ENCODE measurements at regions not wholly inside any gene's neighbourhood (a gene's known extent, or its start where the extent isn't known, plus 50 kb on each side); places are given as distances from the start of the nearest gene placed in this dataset.

DNA sequence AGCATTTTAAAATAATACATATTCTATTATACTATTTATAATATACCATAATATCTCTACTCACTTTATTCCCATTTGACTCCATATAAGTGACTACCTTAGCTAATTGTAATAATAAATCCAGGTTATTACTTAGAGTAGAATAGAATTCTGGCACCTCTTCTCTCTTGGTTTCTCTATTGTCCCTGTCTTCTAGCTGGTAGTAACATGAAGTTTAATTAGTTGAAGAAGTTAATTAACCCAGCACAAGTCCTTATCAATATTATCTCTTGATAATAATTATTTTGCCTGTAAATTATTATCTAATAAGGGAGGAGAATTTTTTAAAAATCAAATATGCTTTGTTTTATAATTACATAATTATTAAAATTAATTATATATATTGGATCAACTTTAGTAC is 1571.2 kb upstream of the PRR20A start:
- peaks cover 2 to 6% of the 10 kb centered on the region in 2 experiments for H4K20me1 ChIP-seq (replicated peaks in 1 of 2; ENCODE audit: control insufficient read depth in 1 of 2, insufficient read depth in 2 of 2, low read length in 2 of 2)
- H4K8ac ChIP-seq (ENCODE audit: extremely low read depth, insufficient read depth, low read length), result no peak overlapping the region
- H3K4ac ChIP-seq (replicated peaks; ENCODE audit: insufficient read length, low read depth, low read length), result no peak overlapping the region
- H3K14ac ChIP-seq (ENCODE audit: insufficient read length), result no peak overlapping the region
- H3K27ac ChIP-seq (ENCODE audit: low read depth, low read length), result no peak overlapping the region
- H3K79me2 ChIP-seq (ENCODE audit: control insufficient read depth in 1 of 2, insufficient read depth in 2 of 2, low read length in 2 of 2), result peaks cover 0 to 10% of the 10 kb centered on the region in 2 experiments; a peak in 2 of 4 replicates
- no peak overlapping the region for H2BK5ac ChIP-seq (ENCODE audit: low read depth, low read length)
- no peaks in the 10 kb centered on the region for H3K9me3 ChIP-seq (ENCODE audit: insufficient read depth in 2 of 2, low read depth in 1 of 2, low read length in 1 of 2)
- ChIA-PET CTCF (ENCODE audit: partially characterized antibody) (interaction anchor here (1.5 to 2.0 kb wide), 2 partner anchors 8 to 203 kb away, joined by 4 to 7 read pairs; no protein-coding TSS in a partner anchor), POLR2A (ENCODE audit: partially characterized antibody) (interaction anchor here (0.7 to 3.7 kb wide), 8 partner anchors 8 to 533 kb away, joined by 3 to 14 read pairs (median 4); no protein-coding TSS in a partner anchor)
- H4K91ac ChIP-seq (replicated peaks; ENCODE audit: insufficient read length, low read length), result no peak overlapping the region
- H2AK5ac ChIP-seq (ENCODE audit: low read depth, low read length), result no peak overlapping the region
- peaks cover 0 to 4% (median 2%) of the 10 kb centered on the region in 4 experiments; a peak in 2 of 7 replicates for H3K4me1 ChIP-seq (replicated peaks in 1 of 4; ENCODE audit: control insufficient read depth in 3 of 4, insufficient read depth in 4 of 4, low read length in 3 of 4)
- TF ChIP-seq POLR2A (IDR thresholded peaks at IDR 0.05; ENCODE audit: control extremely low read depth in 1 of 2, low read depth in 2 of 2, low read length in 2 of 2), result 0 out of 3 replicates have a peak, but pooled peaks of 1 of the 2 experiments have one; percentile 15
- no peak for TF ChIP-seq CHD1 (IDR thresholded peaks at IDR 0.05; ENCODE audit: low read depth, low read length)
- H3K79me1 ChIP-seq (ENCODE audit: low read depth, low read length), result no peaks in the 10 kb centered on the region
- no peak overlapping the region for H3K4me2 ChIP-seq (ENCODE audit: insufficient read depth in 1 of 2, low read depth in 2 of 2, low read length in 2 of 2)
- no peak for DNase-seq (ENCODE audit: low read depth in 1 of 2, low spot score in 2 of 2)
- H2BK15ac ChIP-seq (ENCODE audit: low read length), result no peak overlapping the region
- no peak overlapping the region for H2BK20ac ChIP-seq (ENCODE audit: low read length)
- H3K9ac ChIP-seq (replicated peaks in 1 of 4; ENCODE audit: extremely low read depth in 1 of 4, low read depth in 3 of 4, low read length in 3 of 4), result no peak overlapping the region
- H4K5ac ChIP-seq (ENCODE audit: insufficient read length, low read depth, low read length), result no peak overlapping the region
- H2AFZ ChIP-seq (ENCODE audit: low read length), result no peak overlapping the region
- no peaks in the 10 kb centered on the region for H3K27me3 ChIP-seq (replicated peaks in 1 of 4; ENCODE audit: control insufficient read depth in 3 of 4, extremely low read depth in 1 of 4, insufficient read depth in 3 of 4, low read length in 3 of 4)
- H3K4me3 ChIP-seq (ENCODE audit: extremely low read depth in 1 of 4, insufficient read depth in 2 of 4, low read depth in 3 of 4, low read length in 4 of 4), result no peak overlapping the region
- peaks cover 0 to 23% (median 2%) of the 10 kb centered on the region in 4 experiments; a peak in 4 of 8 replicates for H3K36me3 ChIP-seq (ENCODE audit: control insufficient read depth in 2 of 4, insufficient read depth in 4 of 4, low read length in 3 of 4)
- H3K18ac ChIP-seq (ENCODE audit: extremely low read depth, low read length), result no peak overlapping the region
- H3K23ac ChIP-seq (ENCODE audit: insufficient read length), result no peak overlapping the region
- no peak overlapping the region for H2BK12ac ChIP-seq (ENCODE audit: low read depth, low read length)
- H3K56ac ChIP-seq (replicated peaks; ENCODE audit: insufficient read length, low read depth, low read length), result no peak overlapping the region
- no peak overlapping the region for H2BK120ac ChIP-seq (replicated peaks; ENCODE audit: low read depth, low read length)
- H3K23me2 ChIP-seq (ENCODE audit: low read depth, low read length), result no peaks in the 10 kb centered on the region
- no peak for FAIRE-seq

All from H1 (cell line).